IMR-90 (cell line): ENCODE measurements at regions not wholly inside any gene's neighbourhood (a gene's known extent, or its start where the extent isn't known, plus 50 kb on each side); places are given as distances from the start of the nearest gene placed in this dataset.
A peak's percentile ranks its signal among the peaks of the same experiment; 100 is the strongest.

Experiments used
- BHLHE40 ChIP-seq: fragments of 150-350 bp; IDR thresholded peaks from 2 replicates; pipeline ENCODE4 v1.6.1; 2016; ENCODE audit warnings: mild to moderate bottlenecking, low read depth, low read length
- CTCF ChIP-seq: conservative IDR thresholded peaks from 2 replicates; pipeline ENCODE4 v1.5.1; 2012; ENCODE audit warnings: mild to moderate bottlenecking, low read depth, low read length, improper control_type of control experiment
- MAFK ChIP-seq: IDR thresholded peaks from 2 replicates; pipeline ENCODE4 v1.6.1; 2012; ENCODE audit warnings: low read depth, low read length, improper control_type of control experiment
- MXI1 ChIP-seq: IDR thresholded peaks from 2 replicates; pipeline ENCODE4 v1.6.1; 2012; ENCODE audit warnings: low read depth, mild to moderate bottlenecking, low read length, moderate library complexity, borderline replicate concordance
- POLR2A ChIP-seq: IDR thresholded peaks from 2 replicates; pipeline ENCODE4 v1.6.1; 2012; ENCODE audit warnings: mild to moderate bottlenecking, low read depth, low read length
- RAD21 ChIP-seq: IDR thresholded peaks from 2 replicates; pipeline ENCODE4 v1.6.1; 2012; ENCODE audit warnings: low read length, improper control_type of control experiment
- USF2 ChIP-seq: fragments of 150-350 bp; IDR thresholded peaks from 2 replicates; pipeline ENCODE4 v1.6.1; 2017; ENCODE audit warnings: mild to moderate bottlenecking, antibody characterized with exemption, low read length, low read depth

GRCh38 chr13:99698816-99699099 lies 197.5 kb downstream of the TM9SF2 start:
- TF ChIP-seq CTCF (no peak), POLR2A (no peak), USF2 (no peak), MXI1 (no peak), MAFK (0 out of 2 replicates have a peak, but pooled peaks have one; percentile 33), BHLHE40 (no peak), RAD21 (no peak)
